Stimulated activated CD8-positive, alpha-beta memory T cell treated with anti-CD3 and anti-CD28 coated beads, Interleukin-2, amount 100 ng/mL, for 1 hour (primary cell): ENCODE measurements at regions not wholly inside any gene's neighbourhood (a gene's known extent, or its start where the extent isn't known, plus 50 kb on each side); places are given as distances from the start of the nearest gene placed in this dataset.
"Not testable (repeated sequence)": the region's sequence is repeated elsewhere in the genome, so short reads cannot be mapped to it uniquely, and the experiment has no call there.

Experiments used
- DNase-seq, 2 donors: peaks; one replicate each; pipeline ENCODE4 v3.0.0-alpha.2; 2020; ENCODE audit warnings: low read depth in 2 of 2

- DNase-seq = no peak
Measured at GRCh38 chr22:48070083-48070482, 1307.6 kb downstream of the TBC1D22A start.

- no peak for DNase-seq
Measured at GRCh38 chr22:48069256-48069655, 1306.8 kb downstream of the TBC1D22A start.

- no peak for DNase-seq
Measured at GRCh38 chr22:48068323-48068885, 1306.0 kb downstream of the TBC1D22A start.

- DNase-seq = no peak
Measured at GRCh38 chr22:48065892-48066291, 1303.4 kb downstream of the TBC1D22A start.

- DNase-seq = no peak
Measured at GRCh38 chr22:48061726-48062125, 1299.3 kb downstream of the TBC1D22A start.

GRCh38 chr22:48060266-48060665 is 1297.8 kb downstream of the TBC1D22A start:
- no peak for DNase-seq

- DNase-seq = not testable (repeated sequence)
Measured at GRCh38 chr22:48059521-48059920, 1297.1 kb downstream of the TBC1D22A start.

- DNase-seq = no peak
Measured at GRCh38 chr22:48057116-48057835, 1294.8 kb downstream of the TBC1D22A start.

- DNase-seq = no peak
Measured at GRCh38 chr22:48055827-48056226, 1293.4 kb downstream of the TBC1D22A start.

- no peak for DNase-seq
Measured at GRCh38 chr22:48055185-48055584, 1292.7 kb downstream of the TBC1D22A start.

- no peak for DNase-seq
Measured at GRCh38 chr22:48054596-48054995, 1292.1 kb downstream of the TBC1D22A start.

GRCh38 chr22:48053973-48054372 is 1291.5 kb downstream of the TBC1D22A start:
- DNase-seq = no peak

GRCh38 chr22:48053486-48053885 is 1291.0 kb downstream of the TBC1D22A start:
- DNase-seq = no peak

GRCh38 chr22:48052621-48052890 is 1290.1 kb downstream of the TBC1D22A start:
- no peak for DNase-seq

GRCh38 chr22:48051796-48052620 is 1289.6 kb downstream of the TBC1D22A start:
- DNase-seq = no peak

- DNase-seq = no peak
Measured at GRCh38 chr22:48050836-48051235, 1288.4 kb downstream of the TBC1D22A start.

GRCh38 chr22:48049116-48049515 is 1286.7 kb downstream of the TBC1D22A start:
- DNase-seq = no peak

GRCh38 chr22:48047722-48048500 is 1285.5 kb downstream of the TBC1D22A start:
- DNase-seq = no peak

- no peak for DNase-seq
Measured at GRCh38 chr22:48045369-48045768, 1282.9 kb downstream of the TBC1D22A start.

- DNase-seq = no peak
Measured at GRCh38 chr22:48044487-48045060, 1282.1 kb downstream of the TBC1D22A start.

- DNase-seq = no peak
Measured at GRCh38 chr22:48043581-48043980, 1281.1 kb downstream of the TBC1D22A start.
